ENCODE measurements at regions not wholly inside any gene's neighbourhood (a gene's known extent, or its start where the extent isn't known, plus 50 kb on each side); places are given as distances from the start of the nearest gene placed in this dataset.
"Not testable (repeated sequence)": the region's sequence is repeated elsewhere in the genome, so short reads cannot be mapped to it uniquely, and the experiment has no call there.

DNA sequence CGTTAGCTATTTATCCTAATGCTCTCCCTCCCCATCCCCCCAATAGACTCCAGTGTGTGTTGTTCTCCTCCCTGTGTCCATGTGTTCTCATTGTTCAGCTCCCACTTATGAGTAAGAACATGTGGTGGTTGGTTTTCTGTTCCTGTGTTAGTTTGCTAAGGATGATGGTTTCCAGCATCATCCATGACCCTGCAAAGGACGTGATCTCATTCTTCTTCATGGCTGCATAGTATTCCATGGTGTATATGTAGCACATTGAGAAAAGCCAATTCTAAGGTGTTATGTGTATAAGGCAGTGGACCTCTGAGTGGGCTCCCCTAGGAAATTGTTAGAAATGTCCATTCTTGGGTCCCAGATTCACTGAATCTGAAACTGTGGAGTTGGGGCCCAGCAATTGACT, 103.1 kb upstream of the MYO10 start:
- no peak for DNase-seq

- DNase-seq, result no peak
These were observed 106.0 kb upstream of the MYO10 start for GRCh38 chr5:17042041-17042440.

- DNase-seq, result no peak
These were observed 110.2 kb upstream of the MYO10 start for GRCh38 chr5:17046320-17046719.

DNA sequence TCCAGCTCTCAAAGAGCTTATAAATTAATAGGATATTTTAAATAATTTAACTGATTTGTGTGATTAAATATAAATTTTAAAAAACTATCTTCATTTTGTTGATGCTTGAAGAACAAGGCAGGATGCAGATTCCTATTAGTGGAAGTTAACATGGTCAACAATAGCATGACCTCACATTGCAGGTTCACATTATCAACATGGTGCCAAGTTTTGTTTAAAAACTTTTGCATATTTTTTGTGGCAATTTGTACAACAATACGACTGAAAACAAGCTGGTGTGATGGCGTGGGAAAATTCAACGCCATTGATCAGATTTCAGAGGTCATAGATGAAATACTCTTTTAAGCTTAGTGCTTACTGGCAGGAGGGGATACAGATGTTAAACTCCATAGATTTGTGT, 114.1 kb upstream of the MYO10 start:
- DNase-seq, result no peak

DNA sequence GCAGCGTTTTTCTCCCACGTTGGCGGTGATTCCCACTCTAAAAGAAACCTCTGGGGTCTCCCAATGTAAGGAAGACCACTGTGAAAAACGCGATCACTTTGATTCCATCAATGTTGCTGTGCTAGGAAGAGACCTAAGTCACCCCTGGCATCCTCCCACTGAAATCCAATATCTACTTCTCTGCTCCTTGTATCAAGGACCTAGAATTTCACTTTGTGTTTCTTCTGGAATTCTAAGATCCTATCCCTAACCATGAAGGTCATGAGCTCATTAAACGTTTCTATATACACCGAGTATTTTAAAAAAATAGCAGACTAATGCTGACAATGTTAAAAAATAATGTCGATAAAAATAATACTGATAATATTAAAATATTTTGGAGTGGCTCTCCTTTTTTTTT, 118.8 kb upstream of the MYO10 start:
- no peak for DNase-seq

DNA sequence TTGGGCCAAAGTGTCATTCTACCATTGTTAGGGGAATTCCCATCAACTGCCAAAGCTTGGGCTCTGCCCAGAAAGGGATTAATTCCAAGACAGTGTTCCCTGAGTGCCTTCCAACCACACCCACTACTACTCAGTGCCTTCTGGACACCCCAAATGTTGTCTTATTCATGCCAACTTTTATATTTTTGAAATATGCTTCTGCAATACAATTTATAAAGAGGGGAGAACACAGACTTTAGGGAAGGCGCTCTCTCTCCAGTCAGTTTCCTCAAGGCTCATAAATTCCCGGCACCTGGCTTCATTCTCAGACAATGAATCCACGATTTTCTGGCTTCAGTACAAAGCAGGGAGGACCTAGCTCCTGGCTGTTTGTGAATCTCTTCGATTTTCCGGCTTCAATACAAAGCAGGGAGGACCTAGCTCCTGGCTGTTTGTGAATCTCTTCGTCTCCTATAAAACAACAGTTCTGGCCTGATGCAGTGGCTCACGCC, 120.1 kb upstream of the MYO10 start:
- peak; percentile 37 for DNase-seq

DNA sequence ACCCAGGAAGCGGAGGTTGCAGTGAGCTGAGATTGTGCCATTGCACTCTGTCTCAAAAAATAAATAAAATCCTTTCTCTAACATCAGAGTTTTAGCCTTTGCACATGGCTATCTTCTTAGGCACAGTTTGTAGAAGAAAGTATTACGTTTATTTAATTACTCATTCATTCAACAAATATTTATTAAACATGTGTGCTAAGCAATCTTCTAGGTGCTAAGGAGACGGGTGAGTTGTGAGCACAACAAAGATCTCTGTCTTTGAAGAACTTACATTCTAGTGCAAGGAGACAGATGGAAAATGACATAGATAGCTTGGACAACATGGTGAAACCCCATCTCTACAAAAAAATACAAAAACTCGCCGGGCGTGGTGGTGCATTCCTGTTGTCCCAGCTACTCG, 122.3 kb upstream of the MYO10 start:
- no peak for DNase-seq

- DNase-seq, result no peak
These were observed 125.9 kb upstream of the MYO10 start for GRCh38 chr5:17061973-17062470.

- DNase-seq, result not testable (repeated sequence)
These were observed 126.7 kb upstream of the MYO10 start for GRCh38 chr5:17062741-17063140.

DNA sequence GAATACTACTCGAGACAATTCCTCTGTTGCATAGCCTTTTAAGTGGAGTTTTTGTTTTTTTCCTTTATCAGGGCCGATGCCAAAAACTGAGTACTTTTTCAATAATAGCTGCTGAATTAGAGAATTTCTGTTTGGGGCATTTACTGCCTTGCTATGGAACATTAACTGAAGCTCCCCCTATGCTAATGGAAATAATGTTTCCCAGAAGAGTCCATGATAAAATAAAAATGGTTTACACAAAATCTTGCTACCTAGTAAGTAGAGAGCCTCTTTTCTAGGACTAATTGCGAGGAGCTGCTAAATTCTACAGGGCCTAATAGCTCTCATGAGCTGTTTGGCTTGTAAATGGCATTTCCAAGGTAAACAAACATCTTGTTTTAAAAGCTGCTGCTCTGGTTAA, 128.2 kb upstream of the MYO10 start:
- DNase-seq, result no peak

DNA sequence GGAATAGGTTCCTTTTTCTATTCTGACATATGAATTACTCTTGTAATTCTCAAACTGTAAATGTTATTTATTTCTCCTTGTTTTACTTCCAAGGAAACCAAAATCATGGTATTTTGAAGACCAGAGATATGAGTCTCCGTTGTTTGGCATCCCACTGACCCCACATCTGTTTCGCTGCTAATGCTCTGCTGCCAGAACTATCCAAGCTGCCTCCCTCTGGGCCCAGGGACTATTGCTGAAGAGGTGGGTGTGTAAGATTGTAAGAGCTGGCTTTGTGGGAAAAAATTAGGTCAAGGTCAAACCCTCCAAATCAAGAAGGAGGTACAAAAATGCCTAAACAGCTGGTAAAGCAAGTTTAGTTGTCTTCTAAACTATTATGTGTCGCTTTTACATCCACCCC, 129.4 kb upstream of the MYO10 start:
- no peak for DNase-seq

- not testable (repeated sequence) for DNase-seq
These were observed 129.9 kb upstream of the MYO10 start for GRCh38 chr5:17066026-17066425.

- DNase-seq, result no peak
These were observed 131.7 kb upstream of the MYO10 start for GRCh38 chr5:17067657-17068392.

DNA sequence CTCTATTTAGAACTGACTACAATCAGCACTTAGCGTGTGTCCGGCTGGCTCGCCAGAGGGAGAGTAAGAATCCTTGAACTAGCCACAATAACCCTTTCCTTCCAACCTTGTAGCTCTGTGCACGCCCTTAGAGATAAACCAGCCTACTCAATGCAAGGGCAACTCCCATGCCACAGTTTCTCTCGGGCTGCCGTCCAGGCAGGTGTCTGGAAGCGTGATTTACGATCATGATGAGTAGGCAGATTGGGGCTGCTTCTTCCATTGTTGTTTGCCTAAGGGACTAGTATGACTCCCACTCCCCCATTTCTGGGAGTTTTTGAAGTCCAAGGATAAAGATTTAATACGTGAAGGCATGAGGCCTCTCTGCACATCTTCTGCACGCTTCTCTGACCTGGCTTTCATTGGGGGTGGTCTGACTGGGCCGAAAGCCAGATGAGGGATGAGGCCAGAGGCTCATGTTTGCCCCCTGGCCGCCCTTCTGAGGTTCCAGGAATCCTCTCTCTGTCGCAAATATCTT, 134.0 kb upstream of the MYO10 start:
- no peak for DNase-seq

- DNase-seq, result no peak
These were observed 134.6 kb upstream of the MYO10 start for GRCh38 chr5:17070647-17071046.

DNA sequence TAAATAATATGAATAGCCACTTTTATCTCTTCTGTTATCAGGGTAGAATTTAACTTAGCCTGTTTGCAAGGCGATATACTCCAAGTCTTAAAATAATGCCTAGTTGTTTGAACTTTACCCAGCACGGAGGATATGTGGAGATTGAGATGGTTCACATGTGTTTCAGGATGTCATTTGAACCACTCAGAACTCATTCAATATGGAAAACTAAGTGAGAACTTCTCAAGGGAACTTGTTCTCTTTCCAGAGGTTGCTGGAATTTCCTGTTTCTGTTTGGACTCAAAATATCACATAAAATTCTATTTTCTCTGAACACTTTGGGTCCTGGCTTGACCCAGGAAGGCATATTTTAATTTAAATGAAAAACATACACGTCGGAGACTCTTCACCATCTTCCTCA, 139.1 kb upstream of the MYO10 start:
- DNase-seq, result no peak

GRCh38 chr5:17076272-17076671, 140.2 kb upstream of the MYO10 start:
- no peak for DNase-seq

DNA sequence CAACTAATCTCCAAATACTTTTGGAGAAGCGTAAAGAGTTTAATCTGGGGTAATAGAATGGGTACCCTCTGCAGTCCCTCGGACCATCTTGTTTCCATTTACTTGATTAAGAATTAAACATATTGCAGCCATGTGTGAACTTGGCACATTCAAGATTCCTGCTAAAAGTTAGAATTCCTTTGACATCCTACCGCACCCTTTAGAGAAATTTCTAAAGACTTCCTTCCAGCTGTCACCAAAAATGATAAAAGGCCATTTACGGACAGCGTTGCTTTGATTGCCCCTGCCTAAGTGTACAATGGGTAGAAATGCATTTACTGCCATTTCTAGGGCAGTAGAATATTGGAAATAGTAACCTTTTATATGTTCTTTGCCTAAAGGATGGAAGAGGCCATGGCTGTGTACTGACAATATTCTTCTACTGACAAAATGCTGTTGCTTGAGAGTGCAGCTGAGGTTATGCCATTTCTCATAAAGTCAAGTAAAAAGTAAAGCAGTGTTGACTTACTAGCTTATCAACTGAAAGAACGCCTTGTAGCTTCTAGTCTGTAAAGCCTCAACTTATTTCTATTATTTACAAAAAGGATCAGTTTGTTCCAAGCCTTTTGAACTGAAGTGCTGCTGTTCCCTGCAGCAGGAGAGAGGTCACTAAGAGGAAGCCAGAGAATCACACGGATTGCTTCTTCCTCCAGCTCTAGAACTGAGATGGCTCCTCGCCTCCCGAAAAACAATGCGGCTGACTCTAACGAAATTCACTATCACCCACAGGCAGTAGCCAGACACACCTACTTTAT, 139.8 kb upstream of the BASP1 start:
- no peak for DNase-seq

DNA sequence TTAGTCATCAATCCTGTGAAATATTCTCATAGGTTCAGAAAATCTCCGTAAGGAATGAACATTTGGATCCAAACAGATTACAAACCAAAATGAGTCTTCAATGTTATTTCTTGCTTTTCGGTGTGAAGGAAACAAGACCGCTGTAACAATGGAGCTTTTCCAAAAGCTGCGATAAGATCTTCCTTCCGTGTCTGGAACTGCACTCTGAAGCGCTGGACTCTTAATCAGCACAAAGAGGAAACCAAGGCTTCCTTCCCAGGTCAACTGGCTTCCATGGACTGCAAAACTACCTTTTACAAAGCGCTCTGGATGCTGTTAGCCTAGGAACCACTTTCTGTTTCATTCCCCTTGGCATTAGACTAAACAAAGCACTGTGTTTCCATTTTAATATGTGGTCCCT, 137.9 kb upstream of the BASP1 start:
- DNase-seq, result no peak

DNA sequence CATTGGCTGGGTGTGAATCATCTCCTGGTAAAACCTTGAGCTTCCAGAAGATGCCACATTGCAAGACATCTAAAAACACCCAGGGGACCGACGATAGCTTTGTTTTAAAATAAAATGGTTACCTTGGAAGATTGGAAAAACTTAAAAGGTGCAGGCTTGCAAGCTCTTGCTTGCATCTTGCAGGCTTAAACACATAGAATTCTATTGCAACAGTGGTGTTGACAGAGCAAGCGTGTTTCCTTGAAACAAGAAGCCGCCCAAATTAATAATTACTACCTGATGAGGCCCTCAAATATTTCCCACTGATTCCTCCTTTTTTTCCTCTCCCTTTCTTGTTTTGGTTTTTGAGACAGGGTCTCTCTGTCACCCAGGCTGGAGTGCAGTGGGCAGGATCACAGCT, 137.1 kb upstream of the BASP1 start:
- no peak for DNase-seq

- DNase-seq, result no peak
These were observed 136.3 kb upstream of the BASP1 start for GRCh38 chr5:17081142-17081541.

DNA sequence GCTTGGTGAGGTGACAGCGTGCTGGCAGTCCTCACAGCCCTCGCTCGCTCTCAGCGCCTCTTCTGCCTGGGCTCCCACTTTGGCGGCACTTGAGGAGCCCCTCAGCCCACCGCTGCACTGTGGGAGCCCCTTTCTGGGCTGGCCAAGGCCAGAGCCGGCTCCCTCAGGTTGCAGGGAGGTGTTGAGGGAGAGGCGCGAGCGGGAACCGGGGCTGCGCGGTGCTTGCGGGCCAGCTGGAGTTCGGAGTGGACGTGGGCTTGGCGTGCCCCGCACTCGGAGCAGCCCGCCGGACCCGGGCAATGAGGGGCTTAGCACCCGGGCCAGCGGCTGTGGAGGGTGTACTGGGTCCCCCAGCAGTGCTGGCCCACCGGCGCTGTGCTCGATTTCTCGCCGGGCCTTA, 134.2 kb upstream of the BASP1 start:
- DNase-seq, result not testable (repeated sequence)

DNA sequence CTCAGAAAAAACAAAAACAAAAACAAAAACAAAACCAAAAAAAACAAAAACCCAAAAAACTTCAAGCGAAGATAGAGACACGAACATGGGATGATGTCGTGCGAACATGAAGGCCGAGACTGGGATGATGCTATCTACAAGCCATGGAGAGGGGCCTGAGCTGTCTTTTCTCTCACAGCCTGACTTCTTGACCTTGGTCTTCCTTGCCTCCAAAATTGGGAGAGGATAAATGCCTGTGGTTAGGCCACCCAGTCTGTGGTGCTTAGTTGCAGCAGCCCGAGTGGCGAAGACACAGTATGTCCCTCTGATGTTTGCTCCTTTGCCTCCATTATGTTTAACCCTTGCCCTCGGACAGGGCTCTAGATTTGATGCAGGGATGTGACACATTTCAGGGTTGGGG, 130.4 kb upstream of the BASP1 start:
- DNase-seq, result no peak

DNA sequence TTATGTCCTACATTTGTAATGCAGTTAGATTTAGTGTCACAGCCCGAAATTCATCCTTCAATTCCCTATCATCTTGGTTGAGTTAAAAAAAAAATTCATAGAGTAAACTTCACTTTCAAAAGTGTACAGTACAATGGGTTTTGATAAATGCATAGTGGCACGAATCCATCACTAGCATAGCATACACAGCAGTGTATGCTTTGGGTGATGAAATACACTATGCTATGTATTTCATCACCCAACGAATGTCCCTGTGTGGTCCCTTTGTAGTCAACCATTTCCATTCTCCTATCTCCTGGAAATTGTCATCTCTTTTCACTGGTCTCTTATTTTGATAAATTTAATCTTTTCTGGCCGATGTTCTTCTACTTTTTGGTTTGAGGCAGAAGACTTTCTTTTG, 129.4 kb upstream of the BASP1 start:
- DNase-seq, result no peak

Measured in NCI-H1694 (cell line).